B cell (primary cell): ENCODE measurements at regions not wholly inside any gene's neighbourhood (a gene's known extent, or its start where the extent isn't known, plus 50 kb on each side); places are given as distances from the start of the nearest gene placed in this dataset.

Experiments used
- ATAC-seq: fragments of 200-7000 bp; cut with Tn5 transposase; one replicate; pipeline ENCODE4 v1.10.0; 2021; ENCODE audit warnings: low read depth, mild to moderate bottlenecking, moderate number of reproducible peaks, moderate library complexity
- CTCF ChIA-PET: fragments of 350-600 bp; sonication (Branson Sonifier 250); formaldehyde crosslinking; loops from one replicate; lab custom pipeline; 2021; ENCODE audit warnings: antibody characterized with exemption, inconsistent platforms; lab: Charles Lee
- POLR2A ChIA-PET: fragments of 350-600 bp; sonication (Branson Sonifier 250); formaldehyde crosslinking; loops from one replicate; lab custom pipeline; 2021; ENCODE audit warnings: antibody characterized with exemption; lab: Charles Lee
- DNase-seq: peaks from one replicate; pipeline ENCODE4 v3.0.0; 2013
- H2AFZ ChIP-seq: 2 replicates; pipeline ENCODE4 v1.6.1; 2012; ENCODE audit warnings: mild to moderate bottlenecking, low read depth, low read length; ENCODE audit not compliant: insufficient read depth, poor library complexity, severe bottlenecking
- H3K27ac ChIP-seq, 2 donors: 1 replicate in 1 of 2; 2 replicates in 1 of 2; pipeline ENCODE4 v1.5.1; 2012 to 2013; ENCODE audit warnings: low read length in 2 of 2, mild to moderate bottlenecking in 2 of 2, moderate library complexity in 1 of 2
- H3K27me3 ChIP-seq, 4 experiments: fragments of 200-600 bp in 1 of 4; sonication (generic) in 1 of 4; replicated peaks in 1 of 4; 1 replicate in 2 of 4; 2 replicates in 2 of 4; pipeline versions ENCODE4 v1.6.1 to v1.7.0; 2013 to 2016; ENCODE audit warnings: low read length in 3 of 4, mild to moderate bottlenecking in 2 of 4, mixed read lengths in 1 of 4, moderate library complexity in 1 of 4; ENCODE audit not compliant: insufficient read depth in 4 of 4, control insufficient read depth in 3 of 4; ENCODE audit errors: control extremely low read depth in 1 of 4
- H3K36me3 ChIP-seq, 2 experiments: replicated peaks in 1 of 2; 1 replicate in 1 of 2; 2 replicates in 1 of 2; pipeline versions ENCODE4 v1.6.1 to v1.7.1; 2013; ENCODE audit warnings: low read length in 1 of 2; ENCODE audit not compliant: insufficient read depth in 2 of 2, control insufficient read depth in 1 of 2; ENCODE audit errors: control extremely low read depth in 1 of 2, extremely low read depth in 1 of 2
- H3K4me1 ChIP-seq, 2 donors: fragments of 200-600 bp in 1 of 2; sonication (generic) in 1 of 2; 1 replicate in 1 of 2; 2 replicates in 1 of 2; pipeline versions ENCODE4 v1.5.1 to v1.6.1; 2013 to 2017; ENCODE audit warnings: low read length in 2 of 2; ENCODE audit not compliant: control insufficient read depth in 2 of 2, insufficient read depth in 2 of 2
- H3K4me2 ChIP-seq: replicated peaks from 2 replicates; pipeline ENCODE3; 2012; ENCODE audit warnings: mild to moderate bottlenecking, low read depth, low read length; ENCODE audit not compliant: poor library complexity, severe bottlenecking
- H3K4me3 ChIP-seq, 5 experiments: fragments of 200-600 bp in 1 of 5; sonication (generic) in 1 of 5; 1 replicate in 3 of 5; 2 replicates in 2 of 5; pipeline versions ENCODE4 v1.5.1 to v1.7.0; 2011 to 2016; ENCODE audit warnings: low read length in 4 of 5, mild to moderate bottlenecking in 4 of 5, low read depth in 2 of 5, control low read depth in 1 of 5, moderate library complexity in 1 of 5; ENCODE audit not compliant: insufficient read depth in 1 of 5; ENCODE audit errors: control extremely low read depth in 1 of 5, extremely low read depth in 1 of 5
- H3K79me2 ChIP-seq: fragments of 200-600 bp; sonication (generic); one replicate; pipeline ENCODE4 v1.6.0; 2016; ENCODE audit warnings: low read length; ENCODE audit not compliant: control insufficient read depth, insufficient read depth
- H3K9ac ChIP-seq: fragments of 200-600 bp; sonication (generic); 2 replicates; pipeline ENCODE4 v1.6.1; 2017; ENCODE audit warnings: mild to moderate bottlenecking, low read length, moderate library complexity
- H3K9me3 ChIP-seq, 3 donors: one replicate each; pipeline versions ENCODE4 v1.6.1 to v1.7.1; 2013; ENCODE audit warnings: low read length in 2 of 3; ENCODE audit not compliant: control insufficient read depth in 2 of 3, insufficient read depth in 1 of 3; ENCODE audit errors: control extremely low read depth in 1 of 3
- H4K20me1 ChIP-seq: 2 replicates; pipeline ENCODE4 v1.6.0; 2012; ENCODE audit warnings: mild to moderate bottlenecking, low read length; ENCODE audit not compliant: insufficient read depth, control insufficient read depth, poor library complexity, severe bottlenecking
- H3K27ac Mint-ChIP-seq: one replicate; pipeline ENCODE4 v1.8.0; 2021; ENCODE audit warnings: mixed read lengths
- H3K27me3 Mint-ChIP-seq: one replicate; pipeline ENCODE4 v1.8.0; 2021; ENCODE audit warnings: mixed read lengths
- H3K4me1 Mint-ChIP-seq: one replicate; pipeline ENCODE4 v1.8.0; 2021; ENCODE audit warnings: mixed read lengths
- H3K4me3 Mint-ChIP-seq: one replicate; pipeline ENCODE4 v1.8.0; 2021; ENCODE audit warnings: mixed read lengths
- H3K9me3 Mint-ChIP-seq: one replicate; pipeline ENCODE4 v1.8.0; 2022; ENCODE audit warnings: mixed read lengths; ENCODE audit not compliant: insufficient read depth
- CTCF ChIP-seq: fragments of 200-600 bp; IDR thresholded peaks from one replicate; pipeline ENCODE4 v1.8.0; 2022; ENCODE audit warnings: antibody characterized with exemption, mild to moderate bottlenecking
- EZH2 ChIP-seq: IDR thresholded peaks from 2 replicates; pipeline ENCODE4 v1.6.1; 2012; ENCODE audit warnings: borderline replicate concordance, low read depth, mild to moderate bottlenecking, moderate library complexity, low read length; ENCODE audit not compliant: insufficient read depth, poor library complexity, severe bottlenecking
- WGBS: methylation state at CpG from one replicate; pipeline ENCODE4 v1.1.5; 2013; ENCODE audit warnings: missing lambda C conversion rate; ENCODE audit not compliant: insufficient coverage; 5-methylcytosine and 5-hydroxymethylcytosine counted together
- intact Hi-C: fragments of 100-400 bp; cut with micrococcal nuclease; formaldehyde crosslinking; loops from one replicate; pipeline ENCODE4 v1.10.0; 2022

DNA sequence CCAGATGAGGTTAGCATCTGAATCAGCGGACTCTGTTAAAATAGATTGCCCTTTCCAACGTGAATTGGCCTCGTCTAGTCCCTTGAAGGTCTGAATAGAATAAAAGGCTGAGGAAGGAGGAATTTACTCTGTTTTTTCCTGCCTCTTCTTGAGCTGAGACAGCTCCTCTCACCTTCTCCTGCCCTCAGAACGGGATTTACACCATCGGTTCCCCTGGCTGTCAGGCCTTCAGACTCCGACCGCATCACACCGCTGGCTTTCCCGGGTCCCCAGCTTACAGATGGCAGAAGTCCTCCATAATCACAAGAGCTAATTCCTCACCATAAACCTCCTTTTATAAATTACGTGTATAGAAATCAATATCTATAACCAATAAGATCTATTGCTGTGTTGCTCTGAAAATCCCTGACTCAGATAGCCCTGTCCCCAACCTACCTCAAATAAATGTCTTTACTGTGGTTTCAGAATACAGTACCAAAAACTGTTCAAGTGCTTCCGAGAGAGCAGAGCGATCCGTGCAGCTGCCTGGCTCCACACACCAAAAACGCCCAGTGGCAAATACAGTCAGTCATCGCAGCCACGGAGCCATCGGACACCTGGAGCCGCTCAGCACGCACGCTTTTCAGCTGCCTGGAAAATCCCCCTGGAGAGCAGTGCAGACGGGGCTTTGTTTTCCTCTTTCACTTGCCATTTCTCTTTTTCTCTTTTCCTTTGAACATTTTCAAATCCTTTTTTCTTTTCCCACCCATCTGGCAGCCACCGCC lies 196.9 kb downstream of the NRP2 start:
- ATAC-seq (no peak), DNase-seq (no peak)
- no peaks in the 10 kb centered on the region for H3K4me1 Mint-ChIP-seq
- no peak overlapping the region for H3K4me3 Mint-ChIP-seq
- peaks cover 24% of the 10 kb centered on the region for H3K27me3 Mint-ChIP-seq
- no peaks in the 10 kb centered on the region for H3K36me3 ChIP-seq
- H4K20me1 ChIP-seq: no peaks in the 10 kb centered on the region
- peaks cover 0 to 3% (median 0%) of the 10 kb centered on the region in 3 donors for H3K9me3 ChIP-seq
- CTCF ChIA-PET: no interaction called here
- H3K79me2 ChIP-seq: no peaks in the 10 kb centered on the region
- POLR2A ChIA-PET: no interaction called here
- no peaks in the 10 kb centered on the region for H3K4me1 ChIP-seq
- no peak overlapping the region for H3K27ac Mint-ChIP-seq
- intact Hi-C loops: no loop called here
- no peaks in the 10 kb centered on the region for H3K9me3 Mint-ChIP-seq
- H3K4me2 ChIP-seq: no peak overlapping the region
- TF ChIP-seq EZH2: no peak
- TF ChIP-seq CTCF: no peak
- no peak overlapping the region for H3K27ac ChIP-seq
- no peaks in the 10 kb centered on the region for H3K27me3 ChIP-seq
- 85% methylated on average over 20 of the region's 22 CpGs for WGBS
- no peak overlapping the region for H3K9ac ChIP-seq
- no peak overlapping the region for H2AFZ ChIP-seq
- H3K4me3 ChIP-seq: no peak overlapping the region

DNA sequence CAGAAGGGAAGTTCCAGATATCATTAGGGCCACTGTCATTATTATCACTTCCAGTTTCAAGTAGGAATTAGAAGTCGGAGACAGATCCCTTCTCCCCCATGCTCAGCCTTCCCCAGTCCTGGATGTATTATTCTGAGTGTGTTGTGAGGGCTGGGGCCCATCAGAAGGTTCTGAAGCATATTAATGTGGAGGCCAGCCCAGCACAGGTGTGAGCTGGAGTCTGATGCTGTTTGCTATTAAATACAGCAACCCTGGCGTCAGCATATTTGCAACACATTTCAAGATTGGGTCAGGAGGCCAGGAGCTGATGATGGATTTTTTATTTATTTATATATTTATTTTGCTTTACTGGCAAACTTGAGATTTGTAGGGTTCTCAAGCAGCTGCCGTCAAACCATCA lies 195.2 kb downstream of the NRP2 start:
- no peak for ATAC-seq
- no peak for DNase-seq

More for the DNA sequence above, 195.2 kb downstream of the NRP2 start:
- Histone ChIP-seq H2AFZ (no peak overlapping the region), H3K4me2 (no peak overlapping the region), H3K79me2 (no peaks in the 10 kb centered on the region), H3K27ac (no peak overlapping the region), H4K20me1 (no peaks in the 10 kb centered on the region), H3K9me3 (peaks cover 0 to 5% (median 0%) of the 10 kb centered on the region in 3 donors), H3K36me3 (no peaks in the 10 kb centered on the region), H3K27me3 (no peaks in the 10 kb centered on the region), H3K4me1 (no peaks in the 10 kb centered on the region), H3K4me3 (no peak overlapping the region), H3K9ac (no peak overlapping the region)
- ChIA-PET CTCF (no interaction called here), POLR2A (no interaction called here)
- Mint-ChIP-seq H3K4me3 (no peak overlapping the region), H3K4me1 (no peaks in the 10 kb centered on the region), H3K9me3 (no peaks in the 10 kb centered on the region), H3K27ac (no peak overlapping the region), H3K27me3 (peaks cover 24% of the 10 kb centered on the region)
- TF ChIP-seq CTCF (no peak), EZH2 (no peak)
- intact Hi-C loops: no loop called here
- no CpG with 5 or more reads among the region's 3 CpGs for WGBS
